Neuronal stem cell (in vitro differentiated cells): ENCODE measurements at regions not wholly inside any gene's neighbourhood (a gene's known extent, or its start where the extent isn't known, plus 50 kb on each side); places are given as distances from the start of the nearest gene placed in this dataset.
"Not testable (repeated sequence)": the region's sequence is repeated elsewhere in the genome, so short reads cannot be mapped to it uniquely, and the experiment has no call there.

Source experiments
- DNase-seq: peaks from one replicate; pipeline ENCODE4 v3.0.0-alpha.2; 2013; ENCODE audit warnings: low spot score
- H2AFZ ChIP-seq: one replicate; pipeline ENCODE4 v1.6.1; 2013; ENCODE audit warnings: mild to moderate bottlenecking, low read length, inconsistent platforms
- H2AK5ac ChIP-seq: 2 replicates; pipeline ENCODE4 v1.6.1; 2013; ENCODE audit warnings: low read depth, mild to moderate bottlenecking, inconsistent platforms, low read length, moderate library complexity, mixed read lengths
- H2BK120ac ChIP-seq: 2 replicates; pipeline ENCODE4 v1.6.1; 2013; ENCODE audit warnings: low read depth, mild to moderate bottlenecking, inconsistent platforms, low read length, moderate library complexity, mixed read lengths
- H2BK12ac ChIP-seq: one replicate; pipeline ENCODE4 v1.6.1; 2013; ENCODE audit warnings: low read length, inconsistent platforms
- H2BK15ac ChIP-seq: 2 replicates; pipeline ENCODE4 v1.6.1; 2013; ENCODE audit warnings: mild to moderate bottlenecking, low read length, inconsistent platforms, mixed read lengths
- H2BK5ac ChIP-seq: one replicate; pipeline ENCODE4 v1.6.1; 2013; ENCODE audit warnings: inconsistent platforms, mild to moderate bottlenecking, low read length, moderate library complexity
- H3K14ac ChIP-seq: one replicate; pipeline ENCODE4 v1.6.1; 2013; ENCODE audit warnings: low read length, inconsistent platforms
- H3K18ac ChIP-seq: 2 replicates; pipeline ENCODE4 v1.6.1; 2013; ENCODE audit warnings: low read length, inconsistent platforms
- H3K23ac ChIP-seq: 2 replicates; pipeline ENCODE4 v1.6.1; 2013; ENCODE audit warnings: low read depth, mild to moderate bottlenecking, mixed read lengths, low read length, inconsistent platforms; ENCODE audit not compliant: poor library complexity
- H3K27ac ChIP-seq: replicated peaks from 3 replicates; pipeline ENCODE4 v1.5.1; 2013; ENCODE audit warnings: low read length, inconsistent platforms
- H3K27me3 ChIP-seq, 3 experiments: 2 replicates each; pipeline ENCODE4 v1.6.1; 2013; ENCODE audit warnings: low read length in 3 of 3, mild to moderate bottlenecking in 2 of 3, inconsistent platforms in 1 of 3, low read depth in 1 of 3, mixed read lengths in 1 of 3, moderate library complexity in 1 of 3; ENCODE audit not compliant: control insufficient read depth in 3 of 3, insufficient read depth in 3 of 3
- H3K36me3 ChIP-seq, 2 donors: replicated peaks in 1 of 2; 2 replicates each; pipeline ENCODE4 v1.6.1; 2013; ENCODE audit warnings: low read length in 2 of 2; ENCODE audit not compliant: control insufficient read depth in 2 of 2, insufficient read depth in 2 of 2
- H3K4ac ChIP-seq: 2 replicates; pipeline ENCODE4 v1.6.1; 2013; ENCODE audit warnings: inconsistent platforms, mild to moderate bottlenecking, low read length, moderate library complexity
- H3K4me1 ChIP-seq, 2 donors: 1 replicate in 1 of 2; 2 replicates in 1 of 2; pipeline ENCODE4 v1.6.1; 2013; ENCODE audit warnings: low read length in 2 of 2, low read depth in 1 of 2; ENCODE audit not compliant: control insufficient read depth in 2 of 2, insufficient read depth in 1 of 2
- H3K4me2 ChIP-seq: one replicate; pipeline ENCODE4 v1.6.1; 2013; ENCODE audit warnings: mild to moderate bottlenecking, low read length, inconsistent platforms; ENCODE audit not compliant: insufficient read depth, poor library complexity, severe bottlenecking
- H3K4me3 ChIP-seq, 2 donors: 2 replicates each; pipeline ENCODE4 v1.5.1; 2013; ENCODE audit warnings: low read length in 2 of 2, mild to moderate bottlenecking in 2 of 2, inconsistent platforms in 1 of 2, moderate library complexity in 1 of 2
- H3K79me1 ChIP-seq: one replicate; pipeline ENCODE4 v1.6.1; 2013; ENCODE audit warnings: low read depth, mild to moderate bottlenecking, inconsistent platforms, low read length, moderate library complexity
- H3K9ac ChIP-seq: one replicate; pipeline ENCODE4 v1.6.1; 2013; ENCODE audit warnings: mild to moderate bottlenecking, low read depth, low read length, inconsistent platforms; ENCODE audit not compliant: poor library complexity
- H3K9me3 ChIP-seq, 2 donors: replicated peaks in 1 of 2; 2 replicates each; pipeline versions ENCODE3 to v1.6.1; 2013; ENCODE audit warnings: low read length in 2 of 2, mild to moderate bottlenecking in 2 of 2, inconsistent platforms in 1 of 2, low read depth in 1 of 2, mixed read lengths in 1 of 2, moderate library complexity in 1 of 2; ENCODE audit not compliant: control insufficient read depth in 2 of 2, insufficient read depth in 1 of 2
- H4K8ac ChIP-seq: one replicate; pipeline ENCODE4 v1.6.1; 2013; ENCODE audit warnings: low read depth, mild to moderate bottlenecking, inconsistent platforms, low read length, moderate library complexity
- H4K91ac ChIP-seq: one replicate; pipeline ENCODE4 v1.6.1; 2013; ENCODE audit warnings: low read length, low read depth, mild to moderate bottlenecking, inconsistent platforms; ENCODE audit not compliant: poor library complexity
- WGBS, 2 donors: extraction: QIAGEN DNeasy Blood & Tissue Kit; methylation state at CpG; one replicate each; pipeline ENCODE4 v1.1.7; 2013; ENCODE audit warnings: missing lambda C conversion rate in 2 of 2, mixed read lengths in 1 of 2; ENCODE audit not compliant: insufficient read length in 2 of 2, insufficient replicate concordance in 1 of 2; ENCODE audit errors: extremely low coverage in 2 of 2; 5-methylcytosine and 5-hydroxymethylcytosine counted together

DNA sequence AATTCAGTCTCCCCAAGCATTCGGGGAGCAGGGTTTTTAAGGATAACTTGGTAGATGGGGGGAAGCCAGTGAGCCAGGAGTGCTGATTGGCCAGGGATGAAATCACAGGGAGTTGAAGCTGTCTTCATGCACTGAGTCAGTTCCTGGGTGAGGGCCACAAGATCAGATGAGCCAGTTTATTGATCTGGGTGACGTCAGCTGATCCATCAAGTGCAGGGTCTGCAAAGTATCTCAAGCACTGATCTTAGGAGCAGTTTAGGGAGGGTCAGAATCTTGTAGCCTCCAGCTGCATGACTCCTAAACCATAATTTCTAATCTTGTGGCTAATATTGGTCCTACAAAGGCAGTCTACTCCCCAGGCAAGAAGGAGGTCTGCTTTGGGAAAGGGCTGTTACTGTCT, 74.4 kb downstream of the CBLN4 start:
- not testable (repeated sequence) for H3K27me3 ChIP-seq, H3K23ac ChIP-seq, H3K79me1 ChIP-seq, H2BK12ac ChIP-seq, DNase-seq, H2AK5ac ChIP-seq, H3K36me3 ChIP-seq, H3K4me3 ChIP-seq, H2BK15ac ChIP-seq, H4K8ac ChIP-seq, H2AFZ ChIP-seq, H3K14ac ChIP-seq, H3K27ac ChIP-seq, H3K4ac ChIP-seq, H3K18ac ChIP-seq, H3K4me2 ChIP-seq, H3K9me3 ChIP-seq, H2BK5ac ChIP-seq, H3K9ac ChIP-seq, H2BK120ac ChIP-seq, H3K4me1 ChIP-seq, H4K91ac ChIP-seq
- WGBS, 2 donors, result no CpG with 5 or more reads among the region's 2 CpGs

GRCh38 chr20:55928266-55928665, 77.1 kb downstream of the CBLN4 start:
- H2BK120ac ChIP-seq, result no peak overlapping the region
- no peak overlapping the region for H3K18ac ChIP-seq
- H3K4me2 ChIP-seq, result no peak overlapping the region
- H3K4me1 ChIP-seq, result no peaks in the 10 kb centered on the region
- H2AK5ac ChIP-seq, result no peak overlapping the region
- no peak overlapping the region for H2AFZ ChIP-seq
- H3K9ac ChIP-seq, result no peak overlapping the region
- no peak overlapping the region for H3K23ac ChIP-seq
- no peaks in the 10 kb centered on the region for H3K79me1 ChIP-seq
- no peak for DNase-seq
- H2BK15ac ChIP-seq, result no peak overlapping the region
- no peak overlapping the region for H4K91ac ChIP-seq
- peaks cover 0 to 3% of the 10 kb centered on the region in 2 donors for H3K9me3 ChIP-seq
- H3K14ac ChIP-seq, result no peak overlapping the region
- H3K36me3 ChIP-seq, result no peaks in the 10 kb centered on the region
- H2BK12ac ChIP-seq, result no peak overlapping the region
- no peak overlapping the region for H2BK5ac ChIP-seq
- H3K27me3 ChIP-seq, result no peaks in the 10 kb centered on the region
- no CpG with 5 or more reads among the region's 3 CpGs for WGBS, 2 donors
- no peak overlapping the region for H4K8ac ChIP-seq
- no peak overlapping the region for H3K27ac ChIP-seq
- no peak overlapping the region for H3K4ac ChIP-seq
- H3K4me3 ChIP-seq, result no peak overlapping the region

GRCh38 chr20:55919956-55920355, 85.4 kb downstream of the CBLN4 start:
- Histone ChIP-seq H2AK5ac (no peak overlapping the region), H3K4me2 (no peak overlapping the region), H3K36me3 (no peaks in the 10 kb centered on the region), H4K91ac (no peak overlapping the region), H3K9ac (no peak overlapping the region), H3K18ac (no peak overlapping the region), H3K79me1 (no peaks in the 10 kb centered on the region), H3K27ac (no peak overlapping the region), H3K23ac (no peak overlapping the region), H3K4ac (no peak overlapping the region), H3K14ac (no peak overlapping the region), H3K27me3 (no peaks in the 10 kb centered on the region), H2AFZ (no peak overlapping the region), H2BK120ac (no peak overlapping the region), H3K4me1 (no peaks in the 10 kb centered on the region), H2BK15ac (no peak overlapping the region), H3K9me3 (peaks cover 0 to 1% of the 10 kb centered on the region in 2 donors), H2BK5ac (no peak overlapping the region), H3K4me3 (no peak overlapping the region), H2BK12ac (no peak overlapping the region), H4K8ac (no peak overlapping the region)
- no peak for DNase-seq

- no peak overlapping the region for H4K8ac ChIP-seq
- no peak overlapping the region for H3K4ac ChIP-seq
- H3K4me3 ChIP-seq, result no peak overlapping the region
- H3K23ac ChIP-seq, result no peak overlapping the region
- peaks cover 0 to 1% of the 10 kb centered on the region in 2 donors for H3K9me3 ChIP-seq
- H4K91ac ChIP-seq, result no peak overlapping the region
- no peaks in the 10 kb centered on the region for H3K27me3 ChIP-seq
- H2BK12ac ChIP-seq, result no peak overlapping the region
- H2AK5ac ChIP-seq, result no peak overlapping the region
- H3K14ac ChIP-seq, result no peak overlapping the region
- no peak for DNase-seq
- H3K4me2 ChIP-seq, result no peak overlapping the region
- H2BK120ac ChIP-seq, result no peak overlapping the region
- no peaks in the 10 kb centered on the region for H3K4me1 ChIP-seq
- no peak overlapping the region for H2BK15ac ChIP-seq
- no peak overlapping the region for H2AFZ ChIP-seq
- no peak overlapping the region for H3K9ac ChIP-seq
- no peak overlapping the region for H2BK5ac ChIP-seq
- no peak overlapping the region for H3K18ac ChIP-seq
- no CpG with 5 or more reads among the region's 1 CpG for WGBS, 2 donors
- H3K79me1 ChIP-seq, result no peaks in the 10 kb centered on the region
- H3K36me3 ChIP-seq, result no peaks in the 10 kb centered on the region
- no peak overlapping the region for H3K27ac ChIP-seq
Observed at GRCh38 chr20:55919319-55919718, 86.0 kb downstream of the CBLN4 start.
